ENCODE measurements at regions not wholly inside any gene's neighbourhood (a gene's known extent, or its start where the extent isn't known, plus 50 kb on each side); places are given as distances from the start of the nearest gene placed in this dataset.

DNA sequence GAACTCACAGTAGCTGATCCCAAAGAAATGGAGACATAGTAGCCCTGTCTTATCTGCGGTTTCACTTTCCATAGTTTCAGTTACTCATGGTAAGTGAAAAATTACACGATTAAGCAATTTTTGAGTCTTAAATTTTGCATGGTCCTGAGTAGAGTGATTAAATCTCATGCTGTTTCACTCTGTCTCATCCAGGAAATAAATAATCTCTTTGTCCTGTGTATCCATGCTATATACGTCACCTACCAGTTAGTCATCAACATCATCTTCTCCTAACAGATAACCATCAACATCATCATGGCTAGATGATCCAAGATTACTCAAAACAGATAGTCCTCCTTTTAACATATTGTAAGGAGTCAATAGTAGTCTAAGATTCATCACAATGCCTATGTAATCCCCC, 1589.3 kb downstream of the BRINP3 start:
- DNase-seq (ENCODE audit: low spot score), result no peak

DNA sequence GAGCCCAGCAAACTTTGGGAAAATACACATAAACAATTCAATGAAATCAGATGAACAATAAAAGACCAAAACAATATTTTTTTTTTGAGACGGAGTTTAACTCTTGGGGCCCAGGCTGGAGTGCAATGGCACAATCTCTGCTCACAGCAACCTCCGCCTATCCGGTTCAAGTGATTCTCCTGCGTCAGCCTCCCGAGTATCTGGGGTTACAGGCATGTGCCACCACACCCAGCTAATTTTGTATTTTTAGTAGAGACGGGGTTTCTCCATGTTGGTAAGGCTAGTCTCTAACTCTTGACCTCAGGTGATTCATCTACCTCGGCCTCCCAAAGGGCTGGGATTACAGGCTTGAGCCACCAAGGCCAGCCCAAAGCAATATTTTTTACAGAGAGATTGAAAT, 1588.5 kb downstream of the BRINP3 start:
- no peak for DNase-seq (ENCODE audit: low spot score)

DNA sequence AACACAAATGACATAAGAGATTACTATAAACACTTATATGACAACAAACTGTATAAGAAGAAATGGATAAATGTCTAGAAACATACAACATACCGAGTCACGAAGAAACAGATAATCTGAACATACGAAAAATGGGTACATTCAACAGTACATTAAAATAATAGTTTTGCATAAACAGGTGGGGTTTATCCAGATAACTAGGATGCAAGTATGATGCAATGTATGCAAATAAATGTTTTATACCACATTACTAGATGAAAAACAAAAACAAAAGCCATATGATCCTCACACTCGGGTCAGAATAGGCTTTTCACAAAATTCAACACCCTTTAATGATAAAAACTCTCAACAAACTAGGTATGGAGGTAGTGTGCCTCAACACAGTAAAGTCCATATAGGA, 1585.7 kb downstream of the BRINP3 start:
- no peak for DNase-seq (ENCODE audit: low spot score)

DNA sequence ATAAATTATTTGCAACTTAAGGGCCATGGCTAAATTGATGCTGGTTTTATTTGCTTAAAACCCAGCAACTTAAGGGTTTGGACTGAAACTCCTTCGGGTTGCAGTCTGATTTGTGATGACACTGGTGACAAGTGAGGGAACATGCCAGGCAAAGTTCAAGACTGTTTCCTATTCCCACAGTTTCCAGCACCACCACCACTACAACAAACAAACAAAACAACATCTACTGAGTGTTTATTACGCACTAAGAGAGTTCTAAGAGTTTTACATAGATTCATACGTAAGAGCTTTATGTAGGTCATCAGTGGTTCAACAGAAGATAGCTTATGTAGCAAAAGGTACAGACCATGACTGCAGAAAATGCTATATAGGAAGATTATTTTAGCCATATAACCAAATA, 1582.1 kb downstream of the BRINP3 start:
- no peak for DNase-seq (ENCODE audit: low spot score)

DNA sequence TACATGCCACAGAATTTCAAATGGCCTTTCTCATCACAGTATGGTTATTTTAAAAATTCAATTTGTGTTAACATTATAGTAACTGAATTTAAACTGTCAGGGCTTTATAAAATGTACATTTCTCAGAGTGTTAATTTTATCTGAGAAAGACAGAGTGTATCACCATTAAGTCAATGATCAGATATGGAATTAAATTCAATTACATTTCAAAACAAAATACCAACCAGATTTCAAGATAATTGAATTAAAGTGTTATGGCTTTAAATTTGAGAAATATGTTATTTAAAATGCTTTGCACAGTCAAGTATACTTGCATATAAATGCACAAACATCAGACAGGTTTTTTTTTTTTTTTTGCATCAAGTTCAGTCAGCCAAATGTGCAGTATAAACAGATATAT, 1574.4 kb downstream of the BRINP3 start:
- DNase-seq (ENCODE audit: low spot score), result no peak

DNA sequence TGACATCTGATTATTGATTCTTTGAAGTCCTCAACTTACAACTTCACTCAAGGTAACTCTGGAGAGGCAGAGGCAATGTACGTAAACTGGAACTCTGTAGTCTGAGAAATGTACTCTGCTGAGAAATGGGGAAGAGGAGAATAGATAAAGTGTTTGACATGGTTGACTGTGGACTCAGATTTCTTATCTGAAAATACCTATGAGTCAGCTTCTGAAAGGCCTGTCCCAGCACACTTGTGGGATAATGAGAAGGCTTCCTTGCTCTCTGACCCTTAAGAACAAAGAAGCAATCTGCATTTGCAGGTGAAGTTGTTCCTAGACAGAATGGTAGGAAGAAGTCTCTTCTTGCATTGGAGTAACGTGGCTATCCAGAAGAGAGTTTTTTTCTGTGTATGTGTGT, 1573.5 kb downstream of the BRINP3 start:
- no peak for DNase-seq (ENCODE audit: low spot score)

DNA sequence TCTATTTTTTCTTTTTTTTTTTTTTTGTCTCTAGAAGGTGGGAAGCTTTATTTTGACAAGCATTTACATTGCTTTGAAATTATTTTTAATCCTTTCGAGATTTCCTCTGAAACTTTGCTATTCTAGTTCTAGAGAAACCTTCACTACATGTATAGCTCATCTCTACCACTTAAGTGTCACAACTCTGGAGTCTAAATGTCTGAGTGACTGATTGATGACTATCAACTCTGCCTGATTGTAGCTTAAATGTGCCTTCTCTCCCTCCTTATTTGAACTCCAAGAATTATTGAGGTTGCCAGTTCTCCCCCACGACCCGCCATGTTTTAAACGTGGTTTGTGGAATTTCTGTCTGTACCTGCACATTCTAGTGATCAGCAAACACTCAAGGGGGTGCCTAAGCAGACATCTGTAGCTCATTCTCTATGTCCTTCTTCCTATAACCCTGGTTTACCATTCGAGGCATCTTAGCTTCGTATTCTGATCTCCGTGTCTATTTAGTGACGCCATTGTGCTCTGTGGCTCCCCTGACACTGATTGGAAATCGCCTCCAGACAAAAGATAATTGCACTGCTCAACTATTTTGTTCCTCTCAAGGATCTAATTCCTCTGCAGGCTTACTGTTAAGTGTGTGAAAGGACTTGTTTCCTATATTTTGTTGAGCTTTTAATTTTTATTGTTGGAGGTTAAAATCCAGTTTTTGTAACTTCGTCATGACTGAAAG, 1570.6 kb downstream of the BRINP3 start:
- no peak for DNase-seq (ENCODE audit: low spot score)

DNA sequence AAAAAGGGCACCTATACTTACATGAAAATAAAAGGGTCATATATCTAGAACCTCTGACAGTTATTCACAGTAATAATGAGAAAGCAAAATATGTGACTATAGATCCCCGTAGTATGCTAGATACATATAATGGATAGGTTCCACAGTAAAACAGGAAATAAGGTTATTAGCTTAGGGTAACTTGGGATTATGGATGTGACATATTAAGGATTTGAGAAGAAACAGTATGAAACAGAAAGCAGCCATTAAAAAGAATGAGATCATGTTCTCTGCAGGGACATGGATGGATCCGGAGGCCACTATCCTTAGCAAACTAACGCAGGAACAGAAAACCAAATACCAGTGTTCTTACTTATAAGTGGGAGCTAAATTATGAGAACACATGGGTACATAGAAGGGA, 1547.3 kb downstream of the BRINP3 start:
- no peak for DNase-seq (ENCODE audit: low spot score)

DNA sequence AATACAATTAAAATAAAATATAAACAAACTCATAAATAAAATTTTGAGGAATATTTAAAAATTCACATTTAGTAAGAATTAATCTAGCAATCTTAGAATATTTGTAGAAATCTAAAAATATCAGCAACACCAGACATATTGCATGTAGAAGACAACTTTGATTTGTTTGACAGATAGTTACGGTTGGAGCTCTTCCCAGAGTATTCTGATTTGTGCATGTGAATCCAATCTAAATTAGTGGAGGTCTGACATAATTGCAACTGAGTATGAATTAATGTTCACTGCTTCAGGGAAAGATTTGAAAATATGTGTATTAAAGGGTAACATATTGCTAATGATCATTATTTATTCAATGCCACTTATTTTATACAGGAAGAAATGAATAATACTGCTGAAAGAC, 1546.2 kb downstream of the BRINP3 start:
- DNase-seq (ENCODE audit: low spot score), result no peak

DNA sequence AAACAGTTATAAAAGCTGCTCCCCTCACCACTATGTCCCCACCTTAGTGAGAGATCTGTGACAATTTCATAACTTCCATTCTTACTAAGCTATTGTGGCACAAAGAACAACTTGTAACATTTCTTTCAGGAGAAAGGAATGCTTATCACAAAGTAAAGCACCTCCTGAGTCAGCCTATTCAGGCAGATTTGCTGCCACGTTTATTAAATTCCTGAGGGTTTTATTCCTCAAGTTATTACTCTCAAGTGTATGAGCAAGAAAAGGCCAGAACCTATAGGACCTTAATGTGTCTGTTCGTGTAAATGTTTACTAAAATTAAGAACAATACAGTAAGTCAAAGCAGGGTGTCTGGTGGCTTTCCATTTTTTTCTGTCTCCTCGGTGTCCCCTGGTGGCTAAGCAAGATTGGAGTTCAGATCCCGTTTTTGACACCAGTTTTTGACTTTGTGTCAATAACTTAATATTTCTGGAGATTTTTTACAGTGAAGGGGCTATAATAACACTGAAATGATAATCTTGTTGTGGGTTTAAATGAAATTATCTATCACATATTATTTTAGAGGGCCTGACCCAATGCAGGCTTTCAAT, 1539.6 kb downstream of the BRINP3 start:
- DNase-seq (ENCODE audit: low spot score), result no peak

DNA sequence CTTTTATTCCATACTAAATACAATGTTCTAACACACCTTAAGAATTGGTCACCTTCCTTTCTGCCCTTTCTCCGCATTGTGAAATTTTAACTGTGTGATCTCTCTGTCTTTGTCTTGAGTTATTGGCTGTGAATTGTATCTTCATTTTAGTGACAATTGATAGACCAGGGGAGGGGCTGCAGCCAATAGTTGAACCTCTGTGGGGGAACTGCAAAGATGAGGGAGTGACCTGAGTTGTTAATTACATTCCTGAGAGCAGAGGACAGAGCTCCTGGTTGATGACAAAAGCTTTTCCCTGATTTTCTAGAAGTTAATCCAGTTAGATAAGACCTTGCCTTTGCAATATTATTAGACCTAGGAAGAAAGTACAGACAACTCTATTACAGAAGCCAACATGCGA, 1535.7 kb downstream of the BRINP3 start:
- DNase-seq (ENCODE audit: low spot score), result no peak

DNA sequence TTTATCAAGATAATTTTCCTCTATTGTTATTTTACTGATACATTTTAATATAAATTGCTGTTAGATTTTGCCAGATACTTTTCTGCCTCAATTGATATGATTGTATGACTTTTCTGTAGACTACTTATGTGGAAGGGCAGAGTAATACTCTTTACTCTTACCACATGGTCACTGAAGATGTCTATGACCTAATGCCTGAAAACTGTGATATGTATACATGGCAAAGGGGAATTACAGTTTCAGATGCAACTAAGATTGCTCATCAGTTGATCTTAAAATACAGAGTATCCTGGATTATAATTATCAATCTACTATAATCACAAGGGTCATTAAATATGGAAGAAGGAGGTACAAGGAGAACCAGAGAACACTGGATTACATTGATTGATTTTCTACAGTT, 1528.0 kb downstream of the BRINP3 start:
- no peak for DNase-seq (ENCODE audit: low spot score)

DNA sequence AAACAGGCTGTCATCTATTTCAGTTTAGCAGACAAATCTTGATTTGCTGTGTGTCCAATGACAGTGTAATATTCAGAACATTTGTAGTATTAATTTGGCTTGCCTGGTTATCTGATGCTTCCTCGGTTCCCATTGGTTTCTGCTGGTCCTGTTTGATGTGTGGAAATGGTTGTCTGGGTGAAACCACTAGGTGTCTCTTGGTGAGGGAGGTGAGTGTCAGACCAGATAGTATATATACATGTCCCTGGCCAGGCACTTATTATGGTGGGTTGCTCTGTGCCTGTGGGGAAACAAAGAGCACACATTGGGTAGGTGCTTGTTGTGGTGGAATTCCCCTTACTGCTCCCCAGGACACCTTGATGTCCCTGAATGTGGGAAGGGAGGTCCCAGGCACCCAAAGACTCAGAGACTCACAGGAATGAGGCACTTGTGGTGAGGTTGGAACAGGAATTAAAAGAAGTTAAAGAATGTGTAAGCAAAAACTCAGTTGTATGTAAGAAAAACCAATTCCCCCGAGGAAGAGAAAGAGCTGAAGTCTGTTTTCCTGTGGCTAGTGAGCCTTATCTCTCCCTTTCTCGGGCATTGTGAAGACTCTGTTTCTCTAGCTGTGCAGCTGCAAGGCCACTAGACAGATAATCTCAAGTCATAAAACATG, 1519.1 kb downstream of the BRINP3 start:
- DNase-seq (ENCODE audit: low spot score), result no peak

DNA sequence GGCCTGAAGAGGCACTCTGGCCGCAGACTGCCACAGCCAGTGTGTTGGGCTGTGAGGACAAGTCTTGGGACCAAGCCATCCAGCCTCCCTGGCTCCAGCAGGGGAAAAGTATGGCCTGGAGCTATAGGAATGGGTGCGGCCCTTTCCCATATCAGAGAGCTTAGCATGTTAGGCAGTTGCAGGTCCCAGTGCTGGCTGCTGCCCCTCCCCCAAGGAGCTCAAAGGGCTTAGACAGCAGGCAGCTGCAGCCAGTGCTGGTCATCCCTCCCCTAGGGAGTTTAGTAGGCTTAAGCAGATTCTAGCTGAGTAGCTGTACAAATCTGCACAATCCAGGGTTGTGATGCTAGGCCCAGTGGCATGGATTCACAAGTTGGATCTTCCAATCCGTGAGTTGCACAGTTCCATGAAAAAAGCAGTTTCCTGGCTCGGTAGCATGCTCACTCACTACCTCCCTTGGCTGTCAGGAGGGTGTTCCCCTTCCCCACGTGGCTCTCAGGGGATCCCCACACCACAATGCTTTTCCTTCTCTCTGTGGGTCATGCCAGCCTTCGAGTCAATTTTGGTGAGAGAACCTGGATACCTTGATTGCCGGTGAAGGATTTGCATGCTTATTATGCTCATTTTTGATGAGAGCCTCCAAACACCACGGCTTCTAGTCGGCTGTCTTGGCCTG, 1490.8 kb downstream of the BRINP3 start:
- DNase-seq (ENCODE audit: low spot score), result no peak

DNA sequence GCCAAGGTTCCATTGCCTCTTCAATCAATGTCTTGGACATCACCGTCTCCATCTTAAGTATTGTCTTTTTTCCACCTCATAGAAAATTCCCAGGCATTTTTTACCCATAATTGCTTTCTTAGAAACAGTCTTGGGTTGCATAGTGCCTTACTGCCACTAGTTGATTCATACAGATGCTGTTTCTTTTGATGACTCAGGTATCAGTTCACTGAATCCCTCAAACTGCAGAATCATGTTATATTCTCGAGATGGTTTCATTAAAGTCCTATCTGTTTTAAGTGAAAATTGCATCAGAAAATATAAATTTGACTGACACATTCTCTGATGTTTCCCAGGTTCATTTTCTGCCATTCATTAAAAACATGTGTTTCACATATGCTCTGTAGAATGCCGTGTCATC, 1489.1 kb downstream of the BRINP3 start:
- no peak for DNase-seq (ENCODE audit: low spot score)

DNA sequence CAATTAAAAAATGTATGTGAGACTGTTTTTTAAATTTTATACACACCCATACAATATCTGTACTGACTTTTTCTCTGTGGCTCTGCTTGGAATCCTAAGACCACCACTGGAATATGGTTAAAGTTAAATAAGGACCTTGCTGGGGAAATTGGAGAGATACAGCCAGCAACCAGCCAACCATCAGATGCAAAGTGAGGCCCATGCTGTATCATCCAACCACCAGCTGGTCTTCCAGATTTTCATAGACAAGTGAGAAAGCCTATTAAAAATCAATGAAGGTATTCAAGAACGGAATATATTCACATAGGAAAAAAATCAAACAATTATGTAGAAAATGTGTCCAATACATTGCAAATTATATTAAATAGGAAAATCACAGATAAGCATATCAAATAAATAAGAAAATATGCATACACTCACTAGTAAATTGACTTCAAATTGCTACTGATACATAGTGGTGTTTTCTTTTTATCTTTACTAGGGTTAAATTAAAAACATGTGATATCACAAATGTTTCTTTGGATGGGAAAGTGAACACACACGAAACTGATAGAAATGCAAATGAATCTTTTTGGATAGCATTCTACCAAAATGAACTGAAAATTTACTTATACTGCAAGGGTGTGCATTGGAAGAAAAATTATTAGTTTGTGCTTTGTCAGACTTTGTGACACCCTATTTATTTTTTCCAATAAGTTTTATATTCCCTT, 1486.3 kb downstream of the BRINP3 start:
- no peak for DNase-seq (ENCODE audit: low spot score)

DNA sequence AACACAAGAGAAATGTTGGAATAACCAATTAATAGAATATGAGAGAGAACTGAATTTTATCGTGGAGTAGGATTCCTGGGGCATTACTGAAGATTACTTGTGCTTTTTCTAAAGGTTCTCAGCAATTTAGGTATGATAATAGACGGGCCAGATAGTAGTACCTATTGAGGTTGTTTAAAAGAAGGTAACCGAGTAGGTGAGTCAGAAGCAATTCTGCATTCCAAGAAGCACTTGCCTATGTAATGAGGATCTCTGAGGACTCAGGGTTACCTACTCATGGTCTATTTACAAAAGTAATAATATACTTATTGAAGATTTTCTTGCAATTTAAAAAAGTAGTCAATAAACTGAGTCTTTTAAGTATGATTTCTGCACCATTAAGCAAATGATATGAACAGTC, 1469.8 kb downstream of the BRINP3 start:
- DNase-seq (ENCODE audit: low spot score), result no peak

DNA sequence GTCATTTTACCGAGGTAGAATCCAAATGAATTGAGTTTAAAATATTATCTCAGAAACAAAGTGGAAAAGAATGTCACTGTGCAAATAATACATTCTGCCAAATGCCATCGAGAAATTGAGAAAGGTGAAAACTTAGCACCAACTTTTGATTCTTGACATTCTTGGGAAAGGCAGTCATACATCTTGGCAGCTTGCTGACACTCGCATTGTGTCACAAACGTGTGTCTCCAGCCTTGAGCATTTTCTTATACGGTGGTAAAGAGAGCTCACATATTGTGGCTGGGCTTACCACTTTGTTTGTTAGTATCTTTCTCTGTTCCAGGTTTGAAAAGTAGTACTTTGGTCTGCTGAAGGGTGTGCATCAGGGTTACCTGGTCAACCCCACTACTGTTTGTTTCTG, 1456.1 kb downstream of the BRINP3 start:
- DNase-seq (ENCODE audit: low spot score), result no peak

DNA sequence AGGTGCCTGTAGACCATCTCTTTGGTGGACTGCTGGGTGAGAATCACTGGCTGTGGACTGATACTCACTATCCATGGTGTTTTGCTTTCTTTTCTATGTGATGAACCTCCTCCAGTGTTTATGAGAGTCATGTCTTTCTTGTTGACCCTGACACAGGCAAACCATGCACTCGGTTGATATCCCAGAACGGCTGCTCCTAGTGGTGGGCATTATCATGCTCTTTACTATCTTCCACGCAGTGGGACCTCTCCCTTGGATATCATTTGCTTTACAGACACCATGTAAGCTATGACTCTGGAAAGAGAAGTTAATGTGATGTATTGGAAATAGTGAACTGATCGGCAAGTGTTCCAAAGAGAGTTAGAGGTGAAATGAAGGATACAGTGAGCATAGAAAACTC, 1455.6 kb downstream of the BRINP3 start:
- DNase-seq (ENCODE audit: low spot score), result no peak

DNA sequence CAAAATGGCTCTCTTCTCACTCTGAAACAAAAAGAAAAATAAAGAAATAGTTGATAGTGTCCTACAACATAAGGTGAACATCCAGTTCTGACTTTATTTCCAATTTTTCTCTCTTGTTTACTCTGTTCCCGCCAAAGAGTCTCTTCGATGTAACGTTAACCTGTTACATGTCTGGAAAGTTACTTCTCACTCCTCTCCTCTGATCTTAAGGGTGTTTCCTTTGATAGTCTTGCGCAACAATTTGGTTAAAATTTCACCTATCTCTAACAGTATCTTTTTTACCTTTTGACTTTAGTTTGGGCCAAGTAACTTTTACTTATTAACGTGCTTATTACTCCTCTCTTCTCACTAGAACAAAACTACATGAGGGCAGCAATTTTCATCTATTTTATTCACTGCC, 1450.2 kb downstream of the BRINP3 start:
- no peak for DNase-seq (ENCODE audit: low spot score)

DNA sequence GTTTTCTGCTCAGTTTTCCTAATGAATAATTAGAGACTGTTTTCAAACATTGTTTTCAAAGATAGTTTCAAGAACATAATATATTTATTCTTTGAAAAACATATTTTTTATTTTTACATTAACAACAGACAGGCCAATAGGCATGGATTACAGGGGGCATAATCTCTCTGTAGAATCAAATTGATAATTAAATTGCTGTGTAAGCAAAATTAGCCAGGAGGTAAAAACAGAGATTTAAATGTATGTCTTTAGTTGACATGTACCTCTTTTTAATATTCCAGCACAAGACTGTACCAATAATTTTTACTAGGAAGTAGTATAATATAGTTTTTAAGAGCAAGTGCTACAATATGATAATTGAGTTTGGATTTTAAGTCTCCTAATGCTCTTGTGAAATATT, 1444.5 kb downstream of the BRINP3 start:
- no peak for DNase-seq (ENCODE audit: low spot score)

DNA sequence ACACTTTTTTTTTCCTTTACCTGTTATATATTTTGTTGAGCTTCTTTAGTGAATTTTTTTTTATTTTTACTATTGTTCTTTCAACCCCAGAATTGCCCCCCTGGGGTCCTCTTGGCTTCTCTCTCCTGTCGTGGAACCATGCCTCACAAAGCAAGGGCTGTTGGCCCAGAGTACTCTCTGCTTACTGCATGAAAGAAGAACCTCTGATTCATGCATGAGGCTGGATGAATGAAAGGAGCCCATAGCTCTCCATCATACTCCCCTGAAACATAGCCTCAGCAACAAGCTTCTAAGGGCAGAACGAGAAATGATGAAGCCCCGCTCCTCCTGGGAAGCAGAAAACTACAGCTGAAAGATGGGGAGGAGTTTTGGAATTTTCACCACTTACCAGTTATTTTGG, 1441.0 kb downstream of the BRINP3 start:
- no peak for DNase-seq (ENCODE audit: low spot score)

DNA sequence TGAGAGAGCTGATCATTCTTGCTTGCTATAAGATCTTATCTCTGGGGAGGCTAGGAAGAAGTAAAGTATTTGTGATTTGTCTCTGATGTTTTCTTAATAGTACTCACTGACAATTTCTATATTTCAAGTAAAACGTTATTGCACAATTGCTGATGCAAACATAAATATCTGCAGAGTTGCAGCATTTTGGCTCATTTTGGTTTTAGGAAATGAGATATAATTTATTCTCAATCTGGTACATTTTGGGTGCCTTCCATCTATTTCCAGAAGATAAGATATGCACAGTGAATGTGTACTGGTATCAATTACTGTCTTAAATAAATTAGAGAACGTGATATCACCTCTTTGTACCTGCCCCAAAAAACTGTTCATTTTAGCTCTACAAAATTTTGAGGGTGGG, 1431.5 kb downstream of the BRINP3 start:
- DNase-seq (ENCODE audit: low spot score), result no peak

Data from LoVo (cell line).